NB4 (cell line): ENCODE measurements at regions not wholly inside any gene's neighbourhood (a gene's known extent, or its start where the extent isn't known, plus 50 kb on each side); places are given as distances from the start of the nearest gene placed in this dataset.

Experiments
- MYC ChIP-seq: IDR thresholded peaks from 2 replicates; pipeline ENCODE4 v1.6.1; 2011; ENCODE audit warnings: low read depth, low read length
- POLR2A ChIP-seq: IDR thresholded peaks from 2 replicates; pipeline ENCODE4 v1.6.1; 2011; ENCODE audit warnings: mild to moderate bottlenecking; ENCODE audit not compliant: insufficient read length; ENCODE audit errors: extremely low read depth
- TF ChIP-seq, protein P1 (sequence below): IDR thresholded peaks from 2 replicates; pipeline ENCODE4 v1.6.1; 2011; ENCODE audit warnings: low read depth, low read length
- TF ChIP-seq, protein P2 (sequence below): IDR thresholded peaks from one replicate; pipeline ENCODE4 v1.5.1; 2012; ENCODE audit warnings: low read depth, low read length

DNA sequence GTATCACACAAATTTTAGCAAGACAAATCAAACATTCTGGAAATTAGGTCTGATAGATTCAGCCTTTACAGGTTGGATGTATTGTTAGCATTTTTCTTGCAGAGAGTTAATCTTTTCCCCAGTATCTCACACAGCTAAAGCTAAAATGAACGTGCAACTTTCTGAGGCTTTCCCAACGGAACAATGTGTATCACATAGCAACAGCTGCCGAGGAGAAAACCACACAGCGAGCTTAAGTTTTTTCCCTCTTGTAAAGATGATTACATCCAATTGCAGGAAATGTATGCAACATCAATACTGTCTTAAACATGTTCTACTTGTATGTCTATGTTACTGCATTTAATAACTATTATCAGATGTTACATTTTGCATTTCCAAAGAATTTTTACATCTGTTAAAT lies 182.2 kb downstream of the CCDC59 start:
- TF ChIP-seq POLR2A = no peak
- TF ChIP-seq, protein P1, sequence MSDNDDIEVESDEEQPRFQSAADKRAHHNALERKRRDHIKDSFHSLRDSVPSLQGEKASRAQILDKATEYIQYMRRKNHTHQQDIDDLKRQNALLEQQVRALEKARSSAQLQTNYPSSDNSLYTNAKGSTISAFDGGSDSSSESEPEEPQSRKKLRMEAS = no peak
- TF ChIP-seq, protein P2, sequence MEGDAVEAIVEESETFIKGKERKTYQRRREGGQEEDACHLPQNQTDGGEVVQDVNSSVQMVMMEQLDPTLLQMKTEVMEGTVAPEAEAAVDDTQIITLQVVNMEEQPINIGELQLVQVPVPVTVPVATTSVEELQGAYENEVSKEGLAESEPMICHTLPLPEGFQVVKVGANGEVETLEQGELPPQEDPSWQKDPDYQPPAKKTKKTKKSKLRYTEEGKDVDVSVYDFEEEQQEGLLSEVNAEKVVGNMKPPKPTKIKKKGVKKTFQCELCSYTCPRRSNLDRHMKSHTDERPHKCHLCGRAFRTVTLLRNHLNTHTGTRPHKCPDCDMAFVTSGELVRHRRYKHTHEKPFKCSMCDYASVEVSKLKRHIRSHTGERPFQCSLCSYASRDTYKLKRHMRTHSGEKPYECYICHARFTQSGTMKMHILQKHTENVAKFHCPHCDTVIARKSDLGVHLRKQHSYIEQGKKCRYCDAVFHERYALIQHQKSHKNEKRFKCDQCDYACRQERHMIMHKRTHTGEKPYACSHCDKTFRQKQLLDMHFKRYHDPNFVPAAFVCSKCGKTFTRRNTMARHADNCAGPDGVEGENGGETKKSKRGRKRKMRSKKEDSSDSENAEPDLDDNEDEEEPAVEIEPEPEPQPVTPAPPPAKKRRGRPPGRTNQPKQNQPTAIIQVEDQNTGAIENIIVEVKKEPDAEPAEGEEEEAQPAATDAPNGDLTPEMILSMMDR = no peak
- no peak for TF ChIP-seq MYC
